ENCODE measurements at regions not wholly inside any gene's neighbourhood (a gene's known extent, or its start where the extent isn't known, plus 50 kb on each side); places are given as distances from the start of the nearest gene placed in this dataset.

DNA sequence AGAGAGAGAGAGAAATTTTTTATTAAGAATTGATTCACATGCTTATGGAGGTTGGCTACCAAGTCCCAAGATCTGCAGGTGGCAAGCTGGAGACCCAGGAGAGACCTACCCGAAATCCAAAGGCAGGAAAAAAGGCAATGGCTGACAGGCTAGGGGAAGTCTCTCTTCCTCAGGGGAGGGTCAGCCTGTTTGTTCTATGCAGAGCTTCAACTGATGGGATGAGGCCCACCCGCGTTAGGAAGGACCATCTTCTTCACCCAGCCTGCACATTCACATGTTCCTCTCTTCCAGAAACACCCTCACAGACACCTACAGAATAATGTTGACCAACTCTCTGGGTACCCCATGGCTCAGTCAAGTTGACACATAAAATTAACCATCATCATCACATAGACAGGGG, 65.3 kb upstream of the SERP2 start:
- TF ChIP-seq, protein P1, sequence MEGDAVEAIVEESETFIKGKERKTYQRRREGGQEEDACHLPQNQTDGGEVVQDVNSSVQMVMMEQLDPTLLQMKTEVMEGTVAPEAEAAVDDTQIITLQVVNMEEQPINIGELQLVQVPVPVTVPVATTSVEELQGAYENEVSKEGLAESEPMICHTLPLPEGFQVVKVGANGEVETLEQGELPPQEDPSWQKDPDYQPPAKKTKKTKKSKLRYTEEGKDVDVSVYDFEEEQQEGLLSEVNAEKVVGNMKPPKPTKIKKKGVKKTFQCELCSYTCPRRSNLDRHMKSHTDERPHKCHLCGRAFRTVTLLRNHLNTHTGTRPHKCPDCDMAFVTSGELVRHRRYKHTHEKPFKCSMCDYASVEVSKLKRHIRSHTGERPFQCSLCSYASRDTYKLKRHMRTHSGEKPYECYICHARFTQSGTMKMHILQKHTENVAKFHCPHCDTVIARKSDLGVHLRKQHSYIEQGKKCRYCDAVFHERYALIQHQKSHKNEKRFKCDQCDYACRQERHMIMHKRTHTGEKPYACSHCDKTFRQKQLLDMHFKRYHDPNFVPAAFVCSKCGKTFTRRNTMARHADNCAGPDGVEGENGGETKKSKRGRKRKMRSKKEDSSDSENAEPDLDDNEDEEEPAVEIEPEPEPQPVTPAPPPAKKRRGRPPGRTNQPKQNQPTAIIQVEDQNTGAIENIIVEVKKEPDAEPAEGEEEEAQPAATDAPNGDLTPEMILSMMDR (conservative IDR thresholded peaks at IDR 0.05 in 1 of 2, IDR thresholded peaks at IDR 0.05 in 1 of 2; ENCODE audit: extremely low read depth in 1 of 2, insufficient read depth in 1 of 2, low read depth in 1 of 2, low read length in 2 of 2) = no peak
- TF ChIP-seq EZH2 (IDR thresholded peaks at IDR 0.05; ENCODE audit: borderline replicate concordance, low read length) = no peak

Data from mammary epithelial cell (primary cell).